ENCODE measurements at regions not wholly inside any gene's neighbourhood (a gene's known extent, or its start where the extent isn't known, plus 50 kb on each side); places are given as distances from the start of the nearest gene placed in this dataset.
"Not testable (repeated sequence)": the region's sequence is repeated elsewhere in the genome, so short reads cannot be mapped to it uniquely, and the experiment has no call there.

DNA sequence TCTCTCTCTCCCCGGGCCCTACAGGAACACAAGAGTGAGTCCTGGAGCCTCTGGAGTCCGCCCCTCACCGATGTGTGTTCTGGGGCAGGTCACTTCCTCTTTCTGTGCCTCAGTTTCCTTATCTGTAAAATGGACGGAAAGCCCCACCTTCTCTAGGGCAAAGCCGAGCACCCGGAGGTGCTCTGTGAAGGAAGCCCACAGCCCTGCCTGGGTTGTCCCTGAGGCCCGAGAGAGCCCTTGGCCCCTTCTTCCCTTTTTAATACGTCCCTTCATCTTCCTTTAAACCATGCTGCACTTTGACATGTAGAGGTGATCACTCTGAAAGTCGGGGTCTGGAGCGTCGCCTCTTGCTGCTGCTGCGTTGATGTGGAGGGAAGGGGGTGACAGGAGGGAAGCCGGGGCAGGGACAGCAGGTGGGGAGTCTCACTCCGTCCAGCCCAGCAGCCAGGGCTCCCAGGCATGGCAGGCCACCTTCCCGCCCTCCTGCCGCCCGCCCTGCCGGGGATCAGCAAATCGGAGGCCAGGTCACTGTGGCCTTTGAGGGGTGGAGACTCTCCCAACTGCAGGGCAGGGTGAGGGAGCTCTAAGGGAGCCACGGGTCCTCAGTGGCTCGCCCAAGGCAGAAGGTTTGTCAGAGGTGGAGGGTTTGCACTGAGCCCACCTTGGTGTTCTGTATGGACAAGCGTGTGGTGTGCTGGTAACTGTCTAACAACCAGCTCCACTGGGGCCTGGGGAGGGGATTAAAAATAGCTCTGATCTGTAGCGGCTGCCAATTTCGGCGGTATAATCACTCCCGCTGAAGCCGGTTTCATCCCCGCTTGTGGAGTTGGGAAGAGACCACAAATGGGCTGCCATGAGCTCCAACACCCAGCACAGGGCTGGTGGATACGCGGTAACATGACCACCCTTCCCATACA lies 135.9 kb upstream of the ID2 start:
- DNase-seq (ENCODE audit: low read depth, low spot score) = no peak

DNA sequence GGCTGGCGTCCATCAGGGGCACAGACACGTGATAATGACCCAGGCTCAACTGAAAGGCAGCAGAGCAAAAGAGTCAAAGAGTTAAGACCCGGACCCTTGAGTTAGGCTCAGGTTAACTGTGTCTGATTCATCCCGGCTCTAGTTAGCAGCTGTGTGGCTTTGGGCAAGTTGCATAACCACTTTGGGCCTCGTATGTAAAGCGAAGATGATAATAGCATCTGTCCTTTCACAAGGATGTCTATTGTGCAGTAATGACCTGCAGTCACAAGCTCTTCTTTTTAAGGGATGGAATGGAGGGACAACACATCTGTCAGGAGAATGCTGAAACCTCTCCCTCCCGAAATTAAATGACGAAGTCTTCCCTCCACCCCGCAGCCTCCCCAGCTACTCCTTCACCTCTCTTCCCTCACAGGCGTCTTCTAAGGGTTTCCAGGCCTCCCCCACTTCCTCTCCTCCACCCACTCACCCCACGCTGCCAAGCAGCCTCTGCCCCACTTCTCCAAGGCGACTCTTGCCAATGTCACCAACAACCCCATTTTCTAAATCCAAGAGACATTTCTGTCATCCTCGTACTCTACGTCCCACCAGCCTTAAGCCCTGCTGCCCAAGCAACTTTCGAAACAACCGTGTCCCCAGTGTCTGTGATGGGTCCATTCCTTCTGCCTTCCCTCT lies 135.1 kb upstream of the ID2 start:
- no peak for DNase-seq (ENCODE audit: low read depth, low spot score)

DNA sequence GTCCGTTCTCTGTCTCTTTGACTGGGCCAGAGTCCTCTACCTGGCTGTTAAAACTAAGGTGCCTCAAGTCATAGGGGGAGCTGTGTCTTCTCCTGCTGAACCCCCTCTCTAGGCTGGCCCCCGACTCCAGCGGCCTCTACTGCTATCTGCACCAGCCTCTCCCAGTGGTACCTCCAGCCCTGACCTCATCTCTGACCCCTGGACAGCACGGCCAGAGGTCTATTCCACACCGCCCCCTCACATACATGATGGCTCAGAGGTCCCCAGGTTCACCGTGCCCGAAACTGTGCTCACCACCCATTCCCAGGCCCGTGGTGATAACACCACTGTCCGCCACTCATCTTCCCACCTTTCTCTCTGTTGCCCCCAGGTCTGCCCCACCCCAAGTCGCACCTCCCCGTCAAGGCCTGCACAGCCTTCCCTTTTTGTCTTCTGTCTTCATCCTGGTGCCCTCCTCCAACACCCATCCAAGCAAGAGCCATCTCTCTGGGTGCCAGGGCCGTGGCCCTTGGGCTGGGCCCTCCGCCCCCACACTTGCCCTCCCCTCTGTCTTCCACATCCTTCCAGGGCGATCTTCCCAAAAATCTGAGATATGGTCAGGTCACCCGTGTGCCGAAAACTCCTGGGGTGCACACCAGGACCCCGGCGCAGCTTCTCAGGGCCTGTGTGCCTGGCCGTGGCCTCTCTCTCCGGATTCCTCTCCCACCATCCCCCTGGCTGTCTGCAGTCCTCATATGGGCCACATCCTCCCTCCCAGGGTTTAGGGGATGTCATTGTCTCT lies 134.4 kb upstream of the ID2 start:
- DNase-seq (ENCODE audit: low read depth, low spot score) = no peak

DNA sequence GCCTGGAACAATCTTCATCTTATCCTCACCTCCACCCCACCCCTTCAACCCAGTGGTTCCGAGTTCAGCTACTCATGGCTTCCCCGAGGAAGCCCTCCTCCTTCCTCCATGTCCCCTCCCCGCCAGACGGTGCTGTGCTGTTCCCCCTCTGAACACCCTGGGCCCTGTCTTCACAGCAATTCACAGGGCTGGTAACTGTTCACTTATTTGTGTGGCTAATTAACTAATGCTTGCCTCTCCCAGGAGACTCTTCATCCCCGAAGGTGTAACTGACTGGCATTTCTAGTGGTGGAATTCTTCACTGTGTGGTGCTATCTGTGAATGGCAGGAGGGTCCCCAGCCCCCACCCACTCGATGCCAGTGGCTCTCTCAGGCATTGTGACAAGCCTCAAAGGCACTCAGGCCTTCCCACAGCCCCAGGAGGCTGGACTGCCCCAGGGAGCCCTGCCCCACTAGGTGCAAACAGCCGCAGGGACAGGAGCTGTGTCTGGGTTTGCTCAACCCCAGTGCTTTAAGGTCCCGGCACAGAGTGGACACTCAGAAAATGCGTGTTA lies 133.7 kb upstream of the ID2 start:
- no peak for DNase-seq (ENCODE audit: low read depth, low spot score)

DNA sequence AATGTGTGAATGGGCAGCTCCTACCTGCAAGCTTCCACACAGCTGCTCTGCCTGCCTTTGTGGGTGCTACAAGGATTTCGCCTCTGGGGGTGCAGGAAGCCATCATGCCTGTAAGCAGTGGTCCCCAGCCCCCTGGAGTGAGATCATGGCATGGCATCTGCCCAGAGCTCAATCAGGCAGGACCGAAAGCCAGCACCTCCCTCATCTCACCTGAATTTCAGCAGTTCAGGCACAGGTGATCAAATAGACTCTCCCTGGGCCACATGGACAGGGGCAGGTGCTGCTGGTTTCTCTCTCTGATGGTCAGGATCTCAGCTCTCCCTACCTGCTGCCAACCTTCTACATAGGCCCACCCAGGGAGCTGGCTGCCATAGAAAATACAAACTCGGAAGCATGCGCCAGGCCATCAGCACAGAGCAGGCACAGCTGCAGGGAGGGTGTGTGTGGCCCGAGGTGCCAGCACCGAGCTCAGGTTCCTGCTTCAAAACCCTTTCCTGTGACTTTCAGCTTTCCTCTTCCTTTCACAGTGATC lies 133.2 kb upstream of the ID2 start:
- DNase-seq (ENCODE audit: low read depth, low spot score) = no peak

DNA sequence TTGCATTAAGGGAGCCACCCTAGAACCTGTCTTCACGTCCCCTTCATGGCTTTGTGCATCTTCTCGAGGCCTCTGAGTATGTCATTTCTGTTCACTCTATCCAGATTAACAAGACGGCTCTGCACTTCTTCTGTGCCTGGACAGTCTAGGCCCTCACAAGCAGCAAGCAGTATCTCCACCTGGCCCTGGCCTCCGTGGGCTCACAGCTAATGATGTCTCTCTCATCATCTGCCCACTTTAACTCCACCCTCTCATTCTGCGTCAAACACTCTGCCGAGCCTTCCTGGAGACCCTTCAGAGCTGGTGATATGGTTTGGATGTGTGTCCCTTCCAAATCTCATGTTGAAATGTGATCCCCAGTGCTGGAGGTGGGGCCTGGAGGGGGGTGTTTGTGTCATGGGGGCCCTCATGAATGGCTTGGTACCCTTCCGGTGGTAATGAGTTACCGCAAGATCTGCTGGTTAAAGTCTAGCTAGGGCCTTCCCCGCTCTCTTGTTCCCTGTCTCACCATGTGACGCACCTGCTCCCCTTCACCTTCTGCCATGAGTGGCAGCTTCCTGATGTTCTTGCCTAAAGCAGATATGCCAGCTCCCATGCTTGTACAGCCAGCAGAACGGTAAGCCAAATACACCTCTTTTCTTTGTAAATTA lies 132.5 kb upstream of the ID2 start:
- no peak for DNase-seq (ENCODE audit: low read depth, low spot score)

DNA sequence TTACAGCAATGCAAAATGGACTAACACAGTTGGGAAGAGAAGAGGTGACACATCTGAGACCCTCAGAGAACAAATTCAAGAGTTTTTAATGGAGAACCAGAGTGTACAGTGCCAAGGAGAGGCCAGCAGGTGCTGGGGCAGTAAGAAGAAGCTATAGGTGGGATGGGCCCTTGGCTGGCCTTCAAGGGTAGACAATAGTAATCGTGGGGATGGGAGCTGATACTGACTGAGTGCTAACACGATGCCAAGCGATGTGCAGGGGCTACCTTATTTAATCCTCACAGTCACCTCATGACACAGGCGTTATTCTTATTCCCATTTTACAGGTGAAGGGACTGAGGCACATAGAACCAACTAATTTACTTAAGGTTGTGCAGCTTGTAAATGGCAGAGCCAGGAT lies 131.9 kb upstream of the ID2 start:
- DNase-seq (ENCODE audit: low read depth, low spot score) = no peak

DNA sequence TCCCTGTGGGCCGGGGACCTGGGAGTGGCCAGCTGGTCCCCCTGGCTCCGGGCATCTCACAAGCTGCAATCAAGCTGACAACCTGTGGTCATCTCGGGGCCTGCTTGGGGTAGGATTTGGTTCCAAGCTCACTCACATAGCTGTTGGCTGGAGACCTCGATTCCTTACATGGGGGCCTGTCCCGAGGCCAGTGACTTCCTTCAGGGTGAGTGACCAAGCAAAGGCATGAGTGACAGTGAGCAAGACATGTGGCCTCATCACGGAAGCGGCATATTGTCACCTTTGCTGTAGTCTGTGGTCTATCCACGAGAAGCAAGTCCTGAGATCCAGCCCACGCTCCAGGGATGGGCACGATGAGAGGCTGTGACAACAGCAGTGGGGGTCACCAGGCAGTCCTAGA lies 131.4 kb upstream of the ID2 start:
- DNase-seq (ENCODE audit: low read depth, low spot score) = no peak

DNA sequence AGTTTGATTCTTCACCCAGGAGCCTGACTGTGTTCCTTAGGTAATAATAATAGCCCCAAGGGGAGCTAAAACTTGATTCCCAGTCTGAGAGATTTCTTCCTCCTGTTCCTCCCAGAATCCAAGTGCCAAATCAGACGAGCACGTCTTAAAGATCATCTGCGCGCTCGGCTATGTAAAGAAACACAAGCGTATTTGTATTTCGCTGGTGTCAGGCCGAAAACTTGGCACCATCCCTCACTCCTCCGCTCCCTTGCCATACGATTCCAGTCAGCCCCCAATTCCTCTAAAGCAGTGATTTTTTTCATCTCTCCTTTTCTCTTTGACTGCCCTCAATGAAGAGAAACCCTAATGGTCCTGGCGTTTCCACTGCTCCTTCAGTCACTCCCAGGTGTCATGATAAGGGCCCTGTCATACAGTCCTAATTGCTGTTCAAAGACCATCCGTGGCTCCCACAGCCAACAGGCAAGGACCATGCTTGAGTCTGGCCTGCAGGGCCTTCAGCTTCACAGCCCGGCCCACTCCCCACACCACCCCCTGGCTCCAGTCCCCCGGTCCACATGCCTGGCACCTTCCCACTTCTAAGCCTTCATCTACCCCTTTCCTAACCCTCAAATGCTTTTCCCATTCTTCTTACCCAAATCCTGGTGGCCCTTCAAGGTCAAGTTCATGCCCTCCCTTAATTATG lies 130.8 kb upstream of the ID2 start:
- DNase-seq (ENCODE audit: low read depth, low spot score) = no peak

DNA sequence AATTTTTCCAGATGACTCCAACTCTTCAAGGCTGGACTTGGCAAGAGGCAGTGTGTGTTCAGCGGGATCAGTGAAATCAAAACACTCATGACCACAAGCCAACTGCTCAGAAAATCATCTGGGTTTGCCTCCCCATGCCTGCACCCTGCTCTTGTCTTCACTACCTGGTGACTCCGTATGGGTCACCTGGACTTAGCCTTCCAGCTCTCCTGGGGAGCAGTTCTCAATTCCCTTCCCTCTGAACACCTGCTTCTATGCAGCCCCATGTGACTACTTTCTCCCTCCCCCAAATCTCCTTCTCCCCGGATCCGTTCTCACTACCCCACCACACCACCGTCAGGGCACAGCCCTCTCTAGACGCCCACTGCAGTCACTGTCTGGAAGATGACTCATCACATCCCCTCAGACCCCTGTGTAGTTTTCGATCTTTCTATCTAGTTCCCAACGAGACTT lies 130.2 kb upstream of the ID2 start:
- DNase-seq (ENCODE audit: low read depth, low spot score) = no peak

DNA sequence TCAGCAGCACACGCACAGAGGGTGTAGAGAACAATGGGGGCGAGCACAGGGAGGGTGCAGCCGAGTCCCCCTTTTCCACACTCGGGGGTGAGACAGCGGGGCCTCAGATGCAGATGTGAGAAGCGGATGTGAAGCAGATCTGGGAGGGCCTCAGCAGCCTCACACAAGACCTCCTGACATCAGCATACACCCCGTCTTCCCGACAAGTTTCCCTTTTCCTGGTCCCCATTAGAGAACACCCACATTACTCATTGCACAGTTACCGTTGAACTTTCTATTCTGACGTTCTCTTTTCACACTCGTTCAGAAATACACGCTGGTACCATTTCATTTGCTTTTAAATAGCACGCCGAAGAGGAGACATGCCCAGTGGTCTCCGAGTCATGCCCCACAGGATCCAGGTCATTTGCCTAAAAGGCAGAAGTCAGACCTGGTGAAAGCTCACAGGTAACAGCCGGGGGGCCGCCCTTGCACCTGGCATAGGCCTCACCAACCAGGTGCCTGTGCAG lies 129.5 kb upstream of the ID2 start:
- DNase-seq (ENCODE audit: low read depth, low spot score) = no peak

DNA sequence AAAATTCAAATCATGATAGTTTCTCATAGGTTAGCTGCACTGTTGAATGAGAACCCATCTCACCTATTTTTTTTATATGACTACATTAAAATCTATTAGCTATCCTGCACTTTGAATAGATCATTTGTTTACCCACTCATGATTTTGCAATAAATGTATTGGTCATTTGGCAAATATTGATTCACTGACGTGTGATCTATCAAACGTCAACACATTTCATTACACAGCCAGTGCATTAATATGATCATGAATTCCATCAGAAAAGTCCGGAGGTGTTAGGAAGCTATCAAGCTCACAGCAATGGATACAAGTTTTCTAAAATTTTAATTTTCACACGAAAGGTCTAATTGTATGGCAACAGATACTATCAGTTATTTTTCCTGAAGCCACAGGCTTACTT lies 128.2 kb upstream of the ID2 start:
- no peak for DNase-seq (ENCODE audit: low read depth, low spot score)

DNA sequence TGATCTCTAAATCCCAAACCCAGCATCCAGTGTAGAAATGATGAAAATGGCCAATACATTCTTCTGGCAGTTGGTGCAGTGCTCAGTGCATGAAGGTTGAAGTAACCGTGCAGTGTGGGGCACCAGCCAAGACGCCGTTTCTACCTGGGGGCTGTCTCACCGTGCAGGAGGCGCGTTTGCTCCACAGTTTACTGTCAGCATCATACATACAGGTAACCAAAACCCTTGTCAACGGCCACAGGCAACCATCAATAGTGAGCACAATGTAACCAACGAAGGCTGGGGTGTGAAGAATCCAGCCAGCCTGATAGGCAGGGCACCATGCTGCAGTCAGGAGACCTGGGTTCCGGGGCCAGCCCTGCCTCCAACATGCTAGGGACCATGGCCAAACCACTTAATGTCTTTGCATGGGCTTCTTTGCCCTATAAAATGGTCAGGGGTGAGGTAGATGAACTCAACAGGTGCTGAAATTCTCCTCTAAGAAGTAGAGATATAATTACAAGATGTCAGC lies 127.5 kb upstream of the ID2 start:
- DNase-seq (ENCODE audit: low read depth, low spot score) = no peak

DNA sequence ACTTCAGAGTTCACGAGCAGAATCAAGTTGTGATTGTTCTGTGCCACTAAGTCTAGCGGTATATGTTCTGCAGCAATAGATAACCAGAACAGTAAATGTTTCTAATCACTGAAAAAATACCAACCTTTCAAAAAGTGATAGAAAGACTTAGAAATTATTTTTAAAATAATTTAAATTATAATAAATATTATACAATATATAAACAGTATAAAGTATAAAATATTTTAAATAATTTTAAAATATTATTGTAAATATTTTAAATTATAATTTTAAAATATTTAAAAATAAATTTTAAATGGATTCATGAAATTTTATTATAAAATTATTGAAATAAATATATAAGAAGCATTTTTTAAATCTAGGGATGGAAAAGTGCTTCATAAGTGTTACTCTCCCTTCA lies 126.3 kb upstream of the ID2 start:
- DNase-seq (ENCODE audit: low read depth, low spot score) = no peak

DNA sequence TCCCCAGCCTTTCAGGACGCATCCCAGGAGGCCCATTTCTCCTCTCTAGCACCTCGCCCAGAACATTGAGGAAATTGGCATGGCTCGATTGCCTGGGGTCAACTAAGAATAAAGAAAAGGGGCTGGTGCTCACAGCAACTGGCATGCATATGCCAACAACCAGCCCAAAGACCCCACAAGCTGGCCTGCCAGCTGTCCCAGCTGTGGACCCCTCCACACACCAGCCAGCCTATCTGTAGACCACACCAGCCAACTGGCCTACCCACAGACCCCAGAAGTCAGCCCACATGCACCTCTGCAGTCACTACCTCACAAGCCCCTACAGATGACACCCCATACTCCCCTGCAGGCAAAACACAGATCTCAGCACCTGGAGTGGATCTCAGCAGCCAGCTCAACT lies 123.8 kb upstream of the ID2 start:
- DNase-seq (ENCODE audit: low read depth, low spot score) = no peak

DNA sequence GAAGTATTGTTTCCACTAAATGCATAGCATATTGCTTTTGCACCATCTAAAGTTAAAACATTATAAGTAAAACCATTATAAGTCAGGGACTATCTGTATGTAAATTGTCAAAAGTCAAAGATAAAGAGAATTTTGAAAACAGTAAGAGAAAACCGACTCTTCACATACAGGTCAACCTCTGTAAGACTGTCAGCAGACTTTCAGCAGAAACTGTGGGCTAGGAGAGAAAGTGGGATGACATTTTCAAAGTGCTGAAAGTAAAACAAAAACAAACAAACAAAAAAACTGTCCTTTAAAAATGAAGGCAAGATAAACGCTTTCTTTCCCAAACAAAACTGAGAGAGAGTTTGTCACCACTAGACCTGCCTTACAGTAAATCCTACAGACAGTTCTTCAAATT lies 122.9 kb upstream of the ID2 start:
- no peak for DNase-seq (ENCODE audit: low read depth, low spot score)

DNA sequence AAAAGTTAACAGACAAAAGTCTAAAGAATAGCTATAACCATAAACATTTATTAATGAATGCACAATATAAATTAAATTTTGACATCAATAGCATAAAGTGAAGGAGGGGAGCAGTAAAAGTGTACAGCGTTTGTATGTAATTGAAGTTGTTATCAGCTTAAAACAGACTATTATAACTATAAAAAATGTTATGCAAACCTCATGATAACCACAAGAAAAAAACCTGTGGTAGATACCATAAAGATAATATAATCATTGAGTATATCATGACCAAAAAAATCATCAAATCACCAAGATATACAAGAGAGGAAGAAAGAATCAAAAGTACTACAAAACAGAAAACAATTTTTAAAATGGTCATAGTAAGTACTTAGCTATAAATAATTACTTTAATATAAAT lies 122.1 kb upstream of the ID2 start:
- DNase-seq (ENCODE audit: low read depth, low spot score) = no peak

DNA sequence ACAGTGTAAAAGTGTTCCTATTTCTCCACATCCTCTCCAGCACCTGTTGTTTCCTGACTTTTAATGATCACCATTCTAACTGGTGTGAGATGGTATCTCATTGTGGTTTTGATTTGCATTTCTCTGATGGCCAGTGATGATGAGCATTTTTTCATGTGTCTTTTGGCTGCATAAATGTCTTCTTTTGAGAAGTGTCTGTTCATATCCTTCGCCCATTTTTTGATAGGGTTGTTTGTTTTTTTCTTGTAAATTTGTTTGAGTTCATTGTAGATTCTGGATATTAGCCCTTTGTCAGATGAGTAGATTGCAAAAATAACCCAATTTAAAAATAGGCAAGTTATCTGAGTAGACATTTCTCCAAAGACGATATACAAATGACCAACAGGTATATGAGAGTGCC lies 120.2 kb upstream of the ID2 start:
- not testable (repeated sequence) for DNase-seq (ENCODE audit: low read depth, low spot score)

DNA sequence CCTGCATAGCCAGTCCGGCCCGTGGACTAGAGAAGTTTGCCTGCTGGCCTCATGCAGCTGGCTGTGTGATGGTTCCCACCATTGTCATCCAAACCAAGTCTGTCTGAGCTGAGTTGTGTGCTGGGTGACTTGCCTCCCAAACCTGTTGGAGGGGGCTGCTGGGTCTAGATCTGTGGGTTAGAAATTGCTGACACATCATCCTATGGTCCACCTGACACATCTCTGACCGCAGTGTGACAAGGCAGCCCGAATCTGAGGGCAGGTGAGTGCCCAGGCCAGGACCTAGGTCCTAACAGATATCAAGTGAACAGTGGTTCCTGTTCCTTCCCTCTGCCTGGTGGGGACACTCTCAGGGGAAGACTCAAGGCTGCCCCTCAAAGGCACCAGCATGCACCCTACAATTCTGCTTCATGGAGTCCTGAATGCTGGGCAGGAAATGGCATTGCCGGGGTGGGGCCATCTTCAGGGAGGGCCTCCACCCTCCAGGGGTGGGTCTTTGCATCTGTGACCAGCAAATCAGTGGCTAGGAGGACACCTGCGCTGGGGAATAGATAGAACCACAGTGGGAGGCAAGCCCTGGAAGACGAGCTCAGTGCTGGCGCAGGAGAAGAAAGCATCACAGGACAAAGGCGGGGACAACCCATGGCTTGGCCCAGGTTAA lies 117.9 kb upstream of the ID2 start:
- DNase-seq (ENCODE audit: low read depth, low spot score) = no peak

DNA sequence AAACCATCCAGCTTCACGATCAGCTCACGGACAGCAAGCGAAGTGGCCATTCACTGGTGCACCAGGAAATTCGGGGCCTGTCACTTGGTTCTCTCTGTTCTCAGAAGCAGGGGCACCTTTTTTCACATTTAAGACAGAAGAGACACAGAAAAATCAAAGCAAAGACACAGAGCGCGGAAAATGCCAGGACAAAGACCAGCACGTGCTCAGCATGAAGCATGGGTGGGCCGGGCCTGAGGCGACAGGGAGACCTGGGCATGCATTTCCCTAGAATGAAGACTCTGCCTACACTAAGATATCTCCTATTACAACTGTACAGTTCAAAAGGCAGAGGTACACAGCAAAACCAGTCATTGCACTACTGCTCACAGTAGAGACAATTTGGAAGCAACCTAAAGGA lies 117.4 kb upstream of the ID2 start:
- DNase-seq (ENCODE audit: low read depth, low spot score) = no peak

Data from activated naive CD8-positive, alpha-beta T cell treated with anti-CD3 and anti-CD28 coated beads, Interleukin-2, amount 50 U/mL, for 16 hours (primary cell).